K562 (cell line): ENCODE measurements at regions not wholly inside any gene's neighbourhood (a gene's known extent, or its start where the extent isn't known, plus 50 kb on each side); places are given as distances from the start of the nearest gene placed in this dataset.

Source experiments
- ATAC-seq: fragments of 200-7000 bp; cut with Tn5 transposase; 3 replicates; pipeline ENCODE4 v1.9.1; 2020; ENCODE audit warnings: moderate library complexity
- BruUV-seq: library from RNA; stranded (reverse); fragments of 400-500 nt; replicated peaks from 2 replicates; lab custom pipeline; 2021; lab: Mats Ljungman, UMichigan
- CTCF ChIA-PET: fragments of 300-600 bp; formaldehyde crosslinking; extraction: SDS; loops from one replicate; lab custom pipeline; 2021; ENCODE audit warnings: low intra/inter-chr PET ratio; lab: Yijun Ruan, JAX
- POLR2A ChIA-PET: fragments of 300-600, 350-650 bp; sonication (Branson Sonifier 250); formaldehyde crosslinking; extraction: SDS; loops from one replicate; lab custom pipeline; 2021; ENCODE audit warnings: antibody characterized with exemption, inconsistent platforms; lab: Yijun Ruan, JAX
- DNase-seq, 4 experiments: peaks; one replicate each; pipeline versions ENCODE4 v3.0.0 to v3.0.0-alpha.2; 2011 to 2018; ENCODE audit warnings: low spot score in 3 of 4, mixed read lengths in 3 of 4; ENCODE audit errors: extremely low read depth in 1 of 4
- FAIRE-seq: peaks from 2 replicates; lab custom pipeline; 2011; peaks lifted over from hg19 to GRCh38; lab: Jason Lieb, UNC
- H2AFZ ChIP-seq: 2 replicates; pipeline ENCODE4 v1.6.0; 2011; ENCODE audit warnings: low read depth, low read length, control low read depth, inconsistent platforms
- H3K27ac ChIP-seq: fragments of 200-600 bp; 3 replicates; pipeline ENCODE4 v1.8.0; 2011; ENCODE audit warnings: low read depth, mild to moderate bottlenecking, control low read depth, inconsistent platforms, low read length, moderate library complexity, mixed read lengths; ENCODE audit errors: extremely low read depth
- H3K27me3 ChIP-seq, 2 experiments: fragments of 300-600 bp in 1 of 2; 2 replicates in 1 of 2; 3 replicates in 1 of 2; pipeline versions ENCODE4 v1.6.0 to v1.8.0; 2011; ENCODE audit warnings: inconsistent platforms in 2 of 2, low read length in 2 of 2, mild to moderate bottlenecking in 1 of 2, mixed read lengths in 1 of 2, moderate library complexity in 1 of 2; ENCODE audit not compliant: control insufficient read depth in 2 of 2, insufficient read depth in 2 of 2
- H3K36me3 ChIP-seq: fragments of 300-600 bp; 3 replicates; pipeline ENCODE4 v1.8.0; 2011; ENCODE audit warnings: mild to moderate bottlenecking, low read length, inconsistent platforms; ENCODE audit not compliant: control insufficient read depth, insufficient read depth
- H3K4me1 ChIP-seq, 2 experiments: fragments of 200-600 bp in 1 of 2; replicated peaks in 1 of 2; 2 replicates in 1 of 2; 3 replicates in 1 of 2; pipeline versions ENCODE4 v1.5.1 to v1.8.0; 2011; ENCODE audit warnings: inconsistent platforms in 2 of 2, low read length in 2 of 2, mild to moderate bottlenecking in 1 of 2, mixed read lengths in 1 of 2, moderate library complexity in 1 of 2; ENCODE audit not compliant: control insufficient read depth in 2 of 2, insufficient read depth in 2 of 2
- H3K4me2 ChIP-seq: 2 replicates; pipeline ENCODE4 v1.6.1; 2011; ENCODE audit warnings: low read length, control low read depth, inconsistent platforms, mixed read lengths; ENCODE audit not compliant: insufficient read depth
- H3K4me3 ChIP-seq: fragments of 200-600 bp; sonication (generic), shearing (Covaris generic); 2 replicates; pipeline ENCODE4 v1.5.1; 2016; ENCODE audit warnings: control low read depth, inconsistent platforms
- H3K79me2 ChIP-seq: fragments of 200-600 bp; 3 replicates; pipeline ENCODE4 v1.8.0; 2011; ENCODE audit warnings: low read length, inconsistent platforms; ENCODE audit not compliant: control insufficient read depth, insufficient read depth
- H3K9ac ChIP-seq, 2 experiments: 2 replicates each; pipeline versions ENCODE4 v1.6.0 to v1.6.1; 2011; ENCODE audit warnings: low read depth in 2 of 2, low read length in 2 of 2, control low read depth in 1 of 2, inconsistent platforms in 1 of 2, mild to moderate bottlenecking in 1 of 2, mixed read lengths in 1 of 2; ENCODE audit not compliant: insufficient read depth in 1 of 2
- H3K9me1 ChIP-seq: one replicate; pipeline ENCODE4 v1.6.0; 2011; ENCODE audit warnings: inconsistent platforms, mild to moderate bottlenecking, low read length, moderate library complexity; ENCODE audit not compliant: control insufficient read depth, insufficient read depth
- H3K9me3 ChIP-seq: replicated peaks from 2 replicates; pipeline ENCODE4 v1.5.1; 2011; ENCODE audit warnings: low read depth, low read length, inconsistent platforms; ENCODE audit not compliant: control insufficient read depth, insufficient read depth
- H4K20me1 ChIP-seq: replicated peaks from 2 replicates; pipeline ENCODE4 v1.6.1; 2011; ENCODE audit warnings: low read length, inconsistent platforms, mixed read lengths; ENCODE audit not compliant: control insufficient read depth, insufficient read depth
- BACH1 ChIP-seq: fragments of 200-800 bp; sonication (Bioruptor generic); IDR thresholded peaks from 2 replicates; pipeline ENCODE4 v1.6.1; 2016; ENCODE audit warnings: missing genetic modification characterization, missing compliant biosample characterization
- BRF1 ChIP-seq: IDR thresholded peaks from 3 replicates; pipeline ENCODE4 v1.6.1; 2011; ENCODE audit warnings: borderline replicate concordance, mild to moderate bottlenecking; ENCODE audit not compliant: insufficient read length; ENCODE audit errors: extremely low read depth
- CCNT2 ChIP-seq: IDR thresholded peaks from 2 replicates; pipeline ENCODE4 v1.6.1; 2011; ENCODE audit warnings: borderline replicate concordance, low read depth, mild to moderate bottlenecking, moderate library complexity, mixed read lengths, low read length; ENCODE audit not compliant: insufficient read length; ENCODE audit errors: extremely low read depth
- GATAD2A ChIP-seq: fragments of 450-650 bp; IDR thresholded peaks from 2 replicates; pipeline ENCODE4 v1.6.1; 2017
- HNRNPL ChIP-seq: fragments of 200-400 bp; formaldehyde crosslinking; IDR thresholded peaks from 2 replicates; pipeline ENCODE4 v1.6.1; 2017; ENCODE audit warnings: low read depth, mild to moderate bottlenecking, low read length
- KDM5B ChIP-seq: fragments of 200-600 bp; sonication (generic); IDR thresholded peaks from 2 replicates; pipeline ENCODE4 v1.6.1; 2012; ENCODE audit warnings: low read depth, mild to moderate bottlenecking, moderate library complexity, low read length, control low read depth, inconsistent platforms; ENCODE audit not compliant: insufficient replicate concordance
- KLF16 ChIP-seq: IDR thresholded peaks from 2 replicates; pipeline ENCODE4 v1.6.1; 2016; ENCODE audit warnings: antibody characterized with exemption
- NCOA1 ChIP-seq: fragments of 450-650 bp; IDR thresholded peaks from 2 replicates; pipeline ENCODE4 v1.6.1; 2016; ENCODE audit warnings: low read depth
- NR3C1 ChIP-seq: sonication (generic); formaldehyde crosslinking; IDR thresholded peaks from 2 replicates; pipeline ENCODE4 v1.8.1; 2022; ENCODE audit warnings: missing genetic modification reagents
- SRF ChIP-seq, 2 experiments: fragments of 250-450, 450-650 bp in 1 of 2; sonication (Bioruptor Pico) in 1 of 2; sonication (generic) in 1 of 2; formaldehyde crosslinking; IDR thresholded peaks; 2 replicates each; pipeline versions ENCODE4 v1.5.0 to v1.5.1; 2020 to 2022; ENCODE audit warnings: mild to moderate bottlenecking in 1 of 2, missing genetic modification reagents in 1 of 2
- TRIM24 ChIP-seq, 2 experiments: fragments of 450-650 bp; IDR thresholded peaks; 2 replicates each; pipeline ENCODE4 v1.6.1; 2016
- TSC22D4 ChIP-seq: fragments of 450-650 bp; IDR thresholded peaks from 2 replicates; pipeline ENCODE4 v1.6.1; 2016; ENCODE audit warnings: missing genetic modification characterization, missing biosample characterization, control low read depth
- ZEB2 ChIP-seq: fragments of 450-650 bp; IDR thresholded peaks from 2 replicates; pipeline ENCODE4 v1.6.1; 2016
- WGBS: fragments of 100-300 bp; shearing (Covaris generic); methylation state at CpG from one replicate; pipeline ENCODE4 v1.1.6; 2016; ENCODE audit warnings: low coverage, mixed read lengths; ENCODE audit not compliant: insufficient coverage; ENCODE audit errors: missing lambda C conversion rate; 5-methylcytosine and 5-hydroxymethylcytosine counted together
- in situ Hi-C: fragments of 300-500 bp; cut with MboI; formaldehyde crosslinking; loops from 4 replicates; pipeline ENCODE4 v1.15.0; 2018; ENCODE audit warnings: inconsistent platforms, mixed read lengths
- intact Hi-C: fragments of 100-400 bp; cut with micrococcal nuclease; formaldehyde crosslinking; loops from 2 replicates; pipeline ENCODE4 v1.14.2; 2022
- TF ChIP-seq, protein P1 (sequence below): fragments of 250-450 bp; sonication (Bioruptor Pico); IDR thresholded peaks from 2 replicates; pipeline ENCODE4 v1.8.0; 2021; ENCODE audit warnings: moderate library complexity, mild to moderate bottlenecking, inconsistent platforms
- TF ChIP-seq, protein P2 (sequence below): fragments of 450-650 bp; conservative IDR thresholded peaks from 2 replicates; pipeline ENCODE4 v1.6.1; 2016; ENCODE audit warnings: missing genetic modification characterization, low read depth, mild to moderate bottlenecking, control low read depth, missing compliant biosample characterization
- TF ChIP-seq, protein P3 (sequence below): fragments of 250-450 bp; sonication (Bioruptor Pico); IDR thresholded peaks from 2 replicates; pipeline ENCODE4 v1.4.0; 2020; ENCODE audit warnings: mild to moderate bottlenecking, moderate library complexity

DNA sequence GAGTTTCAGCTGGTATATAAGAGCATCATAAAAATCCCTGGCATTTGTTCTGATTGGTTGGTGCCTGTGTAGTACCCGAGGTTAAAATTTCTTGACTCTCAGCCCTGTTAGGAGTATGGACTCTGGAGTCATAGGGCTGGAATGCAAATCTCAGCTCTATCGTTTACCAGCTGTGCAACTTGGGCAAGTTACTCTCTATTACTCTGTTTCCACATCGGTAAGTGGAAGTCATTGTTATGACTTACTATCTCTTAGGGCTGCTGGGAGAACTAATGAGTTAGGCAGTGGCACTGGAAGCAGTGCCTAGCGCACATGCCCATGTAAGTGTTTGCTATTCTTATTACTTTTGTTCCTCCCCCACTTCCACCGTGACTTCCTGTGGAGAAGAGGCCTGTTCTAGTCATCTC is 141.6 kb downstream of the BOD1 start (continued):
- no peak for TF ChIP-seq CCNT2

DNA sequence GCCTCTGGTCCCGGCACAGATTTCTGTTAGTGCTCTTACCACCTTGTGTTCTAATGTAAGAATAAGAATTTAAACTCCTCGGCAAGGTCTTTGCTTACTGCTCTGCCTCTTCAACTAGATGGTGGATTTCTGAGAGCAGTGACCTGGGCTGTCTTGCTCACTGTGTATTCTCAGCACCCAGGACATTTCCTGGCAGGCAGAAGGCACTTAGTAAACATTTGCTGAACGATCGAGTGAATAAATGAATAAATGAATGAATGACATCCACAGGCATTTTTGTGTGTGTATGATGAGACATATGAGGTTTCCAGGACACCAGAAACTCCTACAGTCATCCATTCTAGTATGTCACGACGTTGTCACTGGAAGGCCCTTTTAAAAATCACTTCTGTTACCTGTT is 143.2 kb downstream of the BOD1 start:
- no peak overlapping the region for H2AFZ ChIP-seq
- H3K9me1 ChIP-seq, result no peaks in the 10 kb centered on the region
- no peak overlapping the region for H3K9ac ChIP-seq
- peaks cover 12 to 69% of the 10 kb centered on the region in 2 experiments for H3K27me3 ChIP-seq
- FAIRE-seq (no peak), DNase-seq (no peak)
- no peaks in the 10 kb centered on the region for H4K20me1 ChIP-seq
- no peak overlapping the region for H3K4me3 ChIP-seq
- H3K4me2 ChIP-seq, result no peak overlapping the region
- under 1% methylated on average over 6 of the region's 6 CpGs for WGBS
- intact Hi-C loops (no loop called here), in situ Hi-C loops (no loop called here)
- no peak overlapping the region for H3K27ac ChIP-seq
- POLR2A ChIA-PET, result no interaction called here
- CTCF ChIA-PET, result no interaction called here
- no TSS peak for BruUV-seq
- H3K79me2 ChIP-seq, result no peaks in the 10 kb centered on the region
- H3K4me1 ChIP-seq, result no peaks in the 10 kb centered on the region
- no peak for TF ChIP-seq BACH1 (tag)
- no peak for TF ChIP-seq NCOA1
- TF ChIP-seq, protein P1, sequence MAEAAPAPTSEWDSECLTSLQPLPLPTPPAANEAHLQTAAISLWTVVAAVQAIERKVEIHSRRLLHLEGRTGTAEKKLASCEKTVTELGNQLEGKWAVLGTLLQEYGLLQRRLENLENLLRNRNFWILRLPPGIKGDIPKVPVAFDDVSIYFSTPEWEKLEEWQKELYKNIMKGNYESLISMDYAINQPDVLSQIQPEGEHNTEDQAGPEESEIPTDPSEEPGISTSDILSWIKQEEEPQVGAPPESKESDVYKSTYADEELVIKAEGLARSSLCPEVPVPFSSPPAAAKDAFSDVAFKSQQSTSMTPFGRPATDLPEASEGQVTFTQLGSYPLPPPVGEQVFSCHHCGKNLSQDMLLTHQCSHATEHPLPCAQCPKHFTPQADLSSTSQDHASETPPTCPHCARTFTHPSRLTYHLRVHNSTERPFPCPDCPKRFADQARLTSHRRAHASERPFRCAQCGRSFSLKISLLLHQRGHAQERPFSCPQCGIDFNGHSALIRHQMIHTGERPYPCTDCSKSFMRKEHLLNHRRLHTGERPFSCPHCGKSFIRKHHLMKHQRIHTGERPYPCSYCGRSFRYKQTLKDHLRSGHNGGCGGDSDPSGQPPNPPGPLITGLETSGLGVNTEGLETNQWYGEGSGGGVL (CRISPR knock-in tag), result no peak
- TF ChIP-seq NR3C1 (CRISPR knock-in tag), result no peak
- no peak for TF ChIP-seq SRF (CRISPR knock-in tag; IDR thresholded peaks at IDR 0.05)
- no peak for TF ChIP-seq TRIM24 (IDR thresholded peaks at IDR 0.05)
- no peak for TF ChIP-seq KLF16
- TF ChIP-seq, protein P2, sequence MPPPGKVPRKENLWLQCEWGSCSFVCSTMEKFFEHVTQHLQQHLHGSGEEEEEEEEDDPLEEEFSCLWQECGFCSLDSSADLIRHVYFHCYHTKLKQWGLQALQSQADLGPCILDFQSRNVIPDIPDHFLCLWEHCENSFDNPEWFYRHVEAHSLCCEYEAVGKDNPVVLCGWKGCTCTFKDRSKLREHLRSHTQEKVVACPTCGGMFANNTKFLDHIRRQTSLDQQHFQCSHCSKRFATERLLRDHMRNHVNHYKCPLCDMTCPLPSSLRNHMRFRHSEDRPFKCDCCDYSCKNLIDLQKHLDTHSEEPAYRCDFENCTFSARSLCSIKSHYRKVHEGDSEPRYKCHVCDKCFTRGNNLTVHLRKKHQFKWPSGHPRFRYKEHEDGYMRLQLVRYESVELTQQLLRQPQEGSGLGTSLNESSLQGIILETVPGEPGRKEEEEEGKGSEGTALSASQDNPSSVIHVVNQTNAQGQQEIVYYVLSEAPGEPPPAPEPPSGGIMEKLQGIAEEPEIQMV (tag), result no peak
- no peak for TF ChIP-seq KDM5B
- no peak for TF ChIP-seq BRF1
- TF ChIP-seq TSC22D4, result no peak
- no peak for TF ChIP-seq HNRNPL
- TF ChIP-seq ZEB2, result no peak
- no peak for TF ChIP-seq GATAD2A
- TF ChIP-seq, protein P3, sequence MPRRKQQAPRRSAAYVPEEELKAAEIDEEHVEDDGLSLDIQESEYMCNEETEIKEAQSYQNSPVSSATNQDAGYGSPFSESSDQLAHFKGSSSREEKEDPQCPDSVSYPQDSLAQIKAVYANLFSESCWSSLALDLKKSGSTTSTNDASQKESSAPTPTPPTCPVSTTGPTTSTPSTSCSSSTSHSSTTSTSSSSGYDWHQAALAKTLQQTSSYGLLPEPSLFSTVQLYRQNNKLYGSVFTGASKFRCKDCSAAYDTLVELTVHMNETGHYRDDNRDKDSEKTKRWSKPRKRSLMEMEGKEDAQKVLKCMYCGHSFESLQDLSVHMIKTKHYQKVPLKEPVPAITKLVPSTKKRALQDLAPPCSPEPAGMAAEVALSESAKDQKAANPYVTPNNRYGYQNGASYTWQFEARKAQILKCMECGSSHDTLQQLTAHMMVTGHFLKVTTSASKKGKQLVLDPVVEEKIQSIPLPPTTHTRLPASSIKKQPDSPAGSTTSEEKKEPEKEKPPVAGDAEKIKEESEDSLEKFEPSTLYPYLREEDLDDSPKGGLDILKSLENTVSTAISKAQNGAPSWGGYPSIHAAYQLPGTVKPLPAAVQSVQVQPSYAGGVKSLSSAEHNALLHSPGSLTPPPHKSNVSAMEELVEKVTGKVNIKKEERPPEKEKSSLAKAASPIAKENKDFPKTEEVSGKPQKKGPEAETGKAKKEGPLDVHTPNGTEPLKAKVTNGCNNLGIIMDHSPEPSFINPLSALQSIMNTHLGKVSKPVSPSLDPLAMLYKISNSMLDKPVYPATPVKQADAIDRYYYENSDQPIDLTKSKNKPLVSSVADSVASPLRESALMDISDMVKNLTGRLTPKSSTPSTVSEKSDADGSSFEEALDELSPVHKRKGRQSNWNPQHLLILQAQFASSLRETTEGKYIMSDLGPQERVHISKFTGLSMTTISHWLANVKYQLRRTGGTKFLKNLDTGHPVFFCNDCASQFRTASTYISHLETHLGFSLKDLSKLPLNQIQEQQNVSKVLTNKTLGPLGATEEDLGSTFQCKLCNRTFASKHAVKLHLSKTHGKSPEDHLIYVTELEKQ (CRISPR knock-in tag), result no peak
- TF ChIP-seq, all 486 proteins: peak for 0
- no peaks in the 10 kb centered on the region for H3K36me3 ChIP-seq
- H3K9me3 ChIP-seq, result no peaks in the 10 kb centered on the region
- no peak for ATAC-seq
